Brain microvascular endothelial cell (primary cell): ENCODE measurements at regions not wholly inside any gene's neighbourhood (a gene's known extent, or its start where the extent isn't known, plus 50 kb on each side); places are given as distances from the start of the nearest gene placed in this dataset.

Source experiments
- DNase-seq: peaks from one replicate; pipeline ENCODE4 v3.0.0-alpha.2; 2020
- H3K27ac ChIP-seq: fragments of 250-450 bp; sonication (Bioruptor Pico); 2 replicates; pipeline ENCODE4 v1.5.1; 2020; ENCODE audit warnings: mild to moderate bottlenecking, moderate library complexity
- H3K27me3 ChIP-seq: fragments of 250-450 bp; sonication (Bioruptor Pico); replicated peaks from 2 replicates; pipeline ENCODE4 v1.5.1; 2020; ENCODE audit warnings: mild to moderate bottlenecking
- H3K36me3 ChIP-seq: fragments of 250-450 bp; sonication (Bioruptor Pico); replicated peaks from 2 replicates; pipeline ENCODE4 v1.5.1; 2020; ENCODE audit warnings: mild to moderate bottlenecking
- H3K4me3 ChIP-seq: 2 replicates; pipeline ENCODE4 v1.5.1; 2011; ENCODE audit warnings: low read depth, mild to moderate bottlenecking, control low read depth, low read length, moderate library complexity
- in situ Hi-C: cut with HindIII; loops from 2 replicates; pipeline ENCODE4 v1.10.0; 2017; ENCODE audit warnings: low sequenced_read_pairs, low pct_ligation_motif_present
- TF ChIP-seq, protein P1 (sequence below): IDR thresholded peaks from 2 replicates; pipeline ENCODE4 v1.5.1; 2011; ENCODE audit warnings: low read depth, mild to moderate bottlenecking, moderate library complexity, low read length, control low read depth, inconsistent platforms; ENCODE audit errors: missing control alignments

DNA sequence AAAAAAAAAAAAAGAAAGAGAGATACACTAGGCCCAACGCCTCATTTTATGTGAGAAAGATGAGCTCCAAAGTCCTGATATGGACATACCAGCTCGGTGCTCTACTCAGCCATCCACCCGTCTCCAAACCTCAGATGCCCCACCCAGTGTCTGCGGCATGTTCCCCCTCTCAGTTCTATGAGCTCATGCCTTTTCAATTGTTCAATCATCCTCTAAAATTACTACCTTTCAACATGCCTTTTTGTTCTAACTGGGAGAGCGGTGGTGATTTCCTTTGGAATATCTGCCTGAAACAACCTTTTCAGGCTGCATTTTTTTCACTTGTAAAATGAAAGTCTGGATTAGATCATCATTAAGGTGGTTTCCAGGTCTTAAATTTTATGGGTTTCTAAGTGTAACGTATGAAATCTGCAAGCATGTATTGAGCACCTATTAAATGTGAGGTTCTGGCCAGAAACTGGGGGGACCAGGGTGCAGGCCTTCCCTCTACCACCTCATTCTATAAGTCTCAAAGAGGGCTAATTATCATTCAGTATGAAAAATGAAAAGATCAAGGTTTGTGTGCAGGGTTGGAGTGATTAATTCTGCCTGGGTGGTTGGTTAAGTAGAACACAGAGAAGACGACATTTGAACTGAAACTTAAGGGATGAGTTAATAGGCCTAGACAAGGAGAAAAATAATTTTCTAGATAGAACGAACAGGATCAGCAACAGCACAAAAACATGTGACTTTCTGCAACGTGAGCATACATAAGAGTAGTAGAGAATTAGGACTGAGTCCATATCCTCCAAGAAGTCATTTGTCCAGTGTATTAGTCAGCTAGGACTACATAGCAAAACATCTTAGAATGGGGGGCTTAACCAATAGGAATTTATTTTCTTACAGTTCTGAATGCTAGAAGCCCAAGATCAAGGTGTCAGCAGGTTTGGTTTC lies 87.4 kb upstream of the GLS start:
- Histone ChIP-seq H3K4me3 (no peak overlapping the region), H3K36me3 (no peaks in the 10 kb centered on the region), H3K27me3 (no peaks in the 10 kb centered on the region), H3K27ac (no peak overlapping the region)
- DNase-seq: no peak
- TF ChIP-seq, protein P1, sequence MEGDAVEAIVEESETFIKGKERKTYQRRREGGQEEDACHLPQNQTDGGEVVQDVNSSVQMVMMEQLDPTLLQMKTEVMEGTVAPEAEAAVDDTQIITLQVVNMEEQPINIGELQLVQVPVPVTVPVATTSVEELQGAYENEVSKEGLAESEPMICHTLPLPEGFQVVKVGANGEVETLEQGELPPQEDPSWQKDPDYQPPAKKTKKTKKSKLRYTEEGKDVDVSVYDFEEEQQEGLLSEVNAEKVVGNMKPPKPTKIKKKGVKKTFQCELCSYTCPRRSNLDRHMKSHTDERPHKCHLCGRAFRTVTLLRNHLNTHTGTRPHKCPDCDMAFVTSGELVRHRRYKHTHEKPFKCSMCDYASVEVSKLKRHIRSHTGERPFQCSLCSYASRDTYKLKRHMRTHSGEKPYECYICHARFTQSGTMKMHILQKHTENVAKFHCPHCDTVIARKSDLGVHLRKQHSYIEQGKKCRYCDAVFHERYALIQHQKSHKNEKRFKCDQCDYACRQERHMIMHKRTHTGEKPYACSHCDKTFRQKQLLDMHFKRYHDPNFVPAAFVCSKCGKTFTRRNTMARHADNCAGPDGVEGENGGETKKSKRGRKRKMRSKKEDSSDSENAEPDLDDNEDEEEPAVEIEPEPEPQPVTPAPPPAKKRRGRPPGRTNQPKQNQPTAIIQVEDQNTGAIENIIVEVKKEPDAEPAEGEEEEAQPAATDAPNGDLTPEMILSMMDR: no peak
- in situ Hi-C loops: no loop called here

DNA sequence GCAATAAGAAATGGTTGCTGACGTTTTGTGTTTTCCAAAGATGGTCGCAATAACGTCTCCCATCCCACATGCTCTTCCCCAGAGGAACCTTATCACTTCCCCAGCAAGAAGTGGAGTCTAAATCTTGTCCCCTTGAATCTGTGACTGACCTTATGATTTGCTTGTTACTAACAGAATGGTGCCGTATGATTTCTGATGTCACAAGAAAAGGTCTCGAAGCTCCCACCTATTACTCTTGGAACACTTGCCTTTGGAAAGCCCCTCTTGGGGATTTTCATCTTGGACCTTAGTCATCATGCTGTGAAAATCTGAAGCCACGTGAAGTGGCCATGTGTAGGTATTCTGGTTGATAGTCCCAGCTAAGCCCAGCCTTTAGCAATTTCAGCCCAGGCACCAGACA lies 86.2 kb upstream of the GLS start:
- Histone ChIP-seq H3K27me3 (no peaks in the 10 kb centered on the region), H3K27ac (no peak overlapping the region), H3K36me3 (no peaks in the 10 kb centered on the region), H3K4me3 (no peak overlapping the region)
- no peak for DNase-seq
- TF ChIP-seq, protein P1: no peak
- in situ Hi-C loops: no loop called here

- Histone ChIP-seq H3K36me3 (no peaks in the 10 kb centered on the region), H3K27ac (no peak overlapping the region), H3K4me3 (no peak overlapping the region), H3K27me3 (no peaks in the 10 kb centered on the region)
- in situ Hi-C loops: no loop called here
- TF ChIP-seq, protein P1: no peak
- no peak for DNase-seq
These were observed 85.8 kb upstream of the GLS start for GRCh38 chr2:190794790-190795189.

- no peaks in the 10 kb centered on the region for H3K36me3 ChIP-seq
- no peak overlapping the region for H3K27ac ChIP-seq
- in situ Hi-C loops: no loop called here
- no peak for DNase-seq
- no peak overlapping the region for H3K4me3 ChIP-seq
- H3K27me3 ChIP-seq: no peaks in the 10 kb centered on the region
- TF ChIP-seq, protein P1: no peak
These were observed 84.9 kb upstream of the GLS start for GRCh38 chr2:190795686-190796085.

GRCh38 chr2:190799999-190800398 lies 80.6 kb upstream of the GLS start:
- Histone ChIP-seq H3K27ac (no peak overlapping the region), H3K27me3 (no peaks in the 10 kb centered on the region), H3K36me3 (no peaks in the 10 kb centered on the region), H3K4me3 (no peak overlapping the region)
- DNase-seq: no peak
- TF ChIP-seq, protein P1: no peak
- in situ Hi-C loops: no loop called here
